HL-60 (cell line): ENCODE measurements at regions not wholly inside any gene's neighbourhood (a gene's known extent, or its start where the extent isn't known, plus 50 kb on each side); places are given as distances from the start of the nearest gene placed in this dataset.

Experiments
- CTCF ChIP-seq: IDR thresholded peaks from one replicate; pipeline ENCODE4 v1.5.1; 2011; ENCODE audit warnings: low read length, control low read depth, inconsistent platforms; ENCODE audit not compliant: insufficient read depth
- POLR2AphosphoS5 ChIP-seq: IDR thresholded peaks from 2 replicates; pipeline ENCODE4 v1.6.1; 2012; ENCODE audit warnings: low read depth

GRCh38 chr9:587527-587926 is 254.0 kb upstream of the DMRT1 start:
- no peak for TF ChIP-seq CTCF
- TF ChIP-seq POLR2AphosphoS5, result no peak
